ENCODE measurements at regions not wholly inside any gene's neighbourhood (a gene's known extent, or its start where the extent isn't known, plus 50 kb on each side); places are given as distances from the start of the nearest gene placed in this dataset.

- no peak for DNase-seq
Measured at GRCh38 chr20:57909763-57910331, 200.0 kb upstream of the PMEPA1 start.

GRCh38 chr20:57908704-57909630 lies 199.2 kb upstream of the PMEPA1 start:
- DNase-seq, result no peak

GRCh38 chr20:57908226-57908625 lies 198.4 kb upstream of the PMEPA1 start:
- DNase-seq, result no peak

GRCh38 chr20:57907131-57908000 lies 197.6 kb upstream of the PMEPA1 start:
- no peak for DNase-seq

- no peak for DNase-seq
Measured at GRCh38 chr20:57905448-57905847, 195.6 kb upstream of the PMEPA1 start.

GRCh38 chr20:57904314-57905105 lies 194.7 kb upstream of the PMEPA1 start:
- no peak for DNase-seq

GRCh38 chr20:57902473-57902872 lies 192.7 kb upstream of the PMEPA1 start:
- DNase-seq, result no peak

GRCh38 chr20:57901526-57901925 lies 191.7 kb upstream of the PMEPA1 start:
- DNase-seq, result no peak

GRCh38 chr20:57900226-57900905 lies 190.6 kb upstream of the PMEPA1 start:
- DNase-seq, result no peak

- DNase-seq, result no peak
Measured at GRCh38 chr20:57899554-57899953, 189.7 kb upstream of the PMEPA1 start.

GRCh38 chr20:57898332-57898731 lies 188.5 kb upstream of the PMEPA1 start:
- no peak for DNase-seq

- DNase-seq, result no peak
Measured at GRCh38 chr20:57897891-57898290, 188.1 kb upstream of the PMEPA1 start.

- DNase-seq, result no peak
Measured at GRCh38 chr20:57897156-57897874, 187.5 kb upstream of the PMEPA1 start.

GRCh38 chr20:57896563-57896962 lies 186.7 kb upstream of the PMEPA1 start:
- no peak for DNase-seq

GRCh38 chr20:57896017-57896416 lies 186.2 kb upstream of the PMEPA1 start:
- no peak for DNase-seq

GRCh38 chr20:57895161-57895855 lies 185.5 kb upstream of the PMEPA1 start:
- no peak for DNase-seq

GRCh38 chr20:57894522-57894921 lies 184.7 kb upstream of the PMEPA1 start:
- DNase-seq, result no peak

GRCh38 chr20:57894096-57894495 lies 184.3 kb upstream of the PMEPA1 start:
- DNase-seq, result no peak

GRCh38 chr20:57893366-57893999 lies 183.7 kb upstream of the PMEPA1 start:
- peak; percentile 21 for DNase-seq

- DNase-seq, result no peak
Measured at GRCh38 chr20:57892471-57892870, 182.7 kb upstream of the PMEPA1 start.

All from NCI-H446 treated with DMSO at 0.1 percent for 48 hours (cell line).